ENCODE measurements at regions not wholly inside any gene's neighbourhood (a gene's known extent, or its start where the extent isn't known, plus 50 kb on each side); places are given as distances from the start of the nearest gene placed in this dataset.

DNA sequence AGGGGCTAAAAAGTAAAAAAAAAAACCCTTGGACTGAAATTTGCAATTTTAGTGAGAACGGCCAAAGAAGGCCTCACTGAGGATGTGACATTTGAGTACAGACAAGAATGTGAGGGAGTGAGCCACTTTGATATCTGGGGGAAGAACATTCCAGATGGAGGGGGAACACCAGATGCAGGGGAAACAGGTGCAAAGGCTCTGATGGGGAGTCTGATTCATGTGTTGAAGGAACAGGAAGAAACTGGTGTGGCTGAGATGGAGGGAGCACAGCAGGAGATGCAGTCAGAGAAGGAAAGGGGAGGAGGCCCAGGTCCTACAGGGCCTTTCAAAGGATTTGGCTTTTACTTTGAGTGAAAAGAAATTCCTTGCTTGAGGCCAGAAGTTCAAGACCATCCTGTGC lies 615.7 kb upstream of the NRP1 start:
- TF ChIP-seq TAF1 (IDR thresholded peaks at IDR 0.05; ENCODE audit: low read depth, low read length) (no peak), EGR1 (IDR thresholded peaks at IDR 0.05; ENCODE audit: borderline replicate concordance, low read depth, low read length) (no peak)

All from H1 (cell line).